HFFc6 (cell line): ENCODE measurements at regions not wholly inside any gene's neighbourhood (a gene's known extent, or its start where the extent isn't known, plus 50 kb on each side); places are given as distances from the start of the nearest gene placed in this dataset.

ENCODE experiments used
- DNase-seq: peaks from one replicate; pipeline ENCODE4 v3.0.0-alpha.2; 2018
- H3K27ac Mint-ChIP-seq: 2 replicates; pipeline ENCODE4 v1.8.0; 2020; ENCODE audit warnings: mild to moderate bottlenecking, mixed read lengths
- H3K27me3 Mint-ChIP-seq: 2 replicates; pipeline ENCODE4 v1.8.0; 2021; ENCODE audit warnings: mild to moderate bottlenecking, moderate library complexity, mixed read lengths; ENCODE audit not compliant: insufficient read depth
- H3K36me3 Mint-ChIP-seq: 2 replicates; pipeline ENCODE4 v1.8.0; 2021; ENCODE audit warnings: low read depth, mixed read lengths
- H3K4me1 Mint-ChIP-seq: 2 replicates; pipeline ENCODE4 v1.8.0; 2020; ENCODE audit warnings: low read depth, mixed read lengths
- H3K4me3 Mint-ChIP-seq: 2 replicates; pipeline ENCODE4 v1.8.0; 2020; ENCODE audit warnings: mild to moderate bottlenecking, moderate library complexity, mixed read lengths
- H3K9me3 Mint-ChIP-seq: 2 replicates; pipeline ENCODE4 v1.8.0; 2020; ENCODE audit warnings: mild to moderate bottlenecking, mixed read lengths
- CTCF ChIP-seq: fragments of 200-600 bp; sonication (generic); IDR thresholded peaks from 2 replicates; pipeline ENCODE4 v1.5.0; 2021; ENCODE audit warnings: antibody characterized with exemption, mild to moderate bottlenecking

GRCh38 chr9:81396528-81396927 is 292.8 kb downstream of the TLE1 start:
- Mint-ChIP-seq H3K36me3 (peaks cover 4% of the 10 kb centered on the region; the same call in 1 of the 2 replicates), H3K27ac (no peak overlapping the region), H3K9me3 (no peaks in the 10 kb centered on the region), H3K27me3 (peaks cover 4% of the 10 kb centered on the region), H3K4me1 (peaks cover 12% of the 10 kb centered on the region), H3K4me3 (no peak overlapping the region)
- no peak for TF ChIP-seq CTCF
- no peak for DNase-seq

GRCh38 chr9:81395676-81396054 is 293.7 kb downstream of the TLE1 start:
- peaks cover 17% of the 10 kb centered on the region for H3K4me1 Mint-ChIP-seq
- no peak overlapping the region for H3K27ac Mint-ChIP-seq
- no peak for DNase-seq
- TF ChIP-seq CTCF = no peak
- H3K27me3 Mint-ChIP-seq = peaks cover 2% of the 10 kb centered on the region
- peaks cover 4% of the 10 kb centered on the region; the same call in 1 of the 2 replicates for H3K36me3 Mint-ChIP-seq
- no peaks in the 10 kb centered on the region for H3K9me3 Mint-ChIP-seq
- H3K4me3 Mint-ChIP-seq = no peak overlapping the region

- Mint-ChIP-seq H3K4me1 (peaks cover 23% of the 10 kb centered on the region), H3K27me3 (peaks cover 2% of the 10 kb centered on the region), H3K27ac (no peak overlapping the region), H3K36me3 (peaks cover 4% of the 10 kb centered on the region; the same call in 1 of the 2 replicates), H3K4me3 (no peak overlapping the region), H3K9me3 (no peaks in the 10 kb centered on the region)
- no peak for DNase-seq
- no peak for TF ChIP-seq CTCF
Observed at GRCh38 chr9:81394881-81395675, 294.3 kb downstream of the TLE1 start.

GRCh38 chr9:81393985-81394811 is 295.1 kb downstream of the TLE1 start:
- Mint-ChIP-seq H3K36me3 (peaks cover 4% of the 10 kb centered on the region; the same call in 1 of the 2 replicates), H3K4me3 (no peak overlapping the region), H3K9me3 (no peaks in the 10 kb centered on the region), H3K27ac (no peak overlapping the region), H3K27me3 (peaks cover 2% of the 10 kb centered on the region), H3K4me1 (peaks cover 31% of the 10 kb centered on the region)
- TF ChIP-seq CTCF = no peak
- no peak for DNase-seq

GRCh38 chr9:81391457-81391825 is 297.9 kb downstream of the TLE1 start:
- no peak for DNase-seq
- Mint-ChIP-seq H3K27ac (no peak overlapping the region), H3K27me3 (peaks cover 2% of the 10 kb centered on the region; the same call in 1 of the 2 replicates), H3K4me1 (peaks cover 36% of the 10 kb centered on the region), H3K9me3 (no peaks in the 10 kb centered on the region), H3K4me3 (no peak overlapping the region), H3K36me3 (no peaks in the 10 kb centered on the region)
- TF ChIP-seq CTCF = no peak
